Calu3 (cell line): ENCODE measurements at regions not wholly inside any gene's neighbourhood (a gene's known extent, or its start where the extent isn't known, plus 50 kb on each side); places are given as distances from the start of the nearest gene placed in this dataset.

Source experiments
- BruUV-seq: library from RNA; stranded (reverse); fragments of 400-500 nt; replicated peaks from 2 replicates; lab custom pipeline; 2021; lab: Mats Ljungman, UMichigan
- CTCF ChIA-PET: fragments of 300-600 bp; sonication (Branson Sonifier 250); formaldehyde crosslinking; loops from one replicate; lab custom pipeline; 2022; ENCODE audit warnings: antibody characterized with exemption; lab: Charles Lee
- DNase-seq: peaks from one replicate; pipeline ENCODE4 v3.0.0; 2022
- H3K27ac Mint-ChIP-seq: one replicate; pipeline ENCODE4 v1.8.0; 2022; ENCODE audit warnings: mixed read lengths; ENCODE audit not compliant: unreplicated experiment
- H3K27me3 Mint-ChIP-seq: one replicate; pipeline ENCODE4 v1.8.0; 2022; ENCODE audit warnings: mixed read lengths; ENCODE audit not compliant: unreplicated experiment
- H3K36me3 Mint-ChIP-seq: one replicate; pipeline ENCODE4 v1.8.0; 2022; ENCODE audit warnings: mild to moderate bottlenecking, moderate library complexity, mixed read lengths; ENCODE audit not compliant: insufficient read depth, unreplicated experiment
- H3K4me1 Mint-ChIP-seq: one replicate; pipeline ENCODE4 v1.8.0; 2022; ENCODE audit warnings: mild to moderate bottlenecking, low read depth, mixed read lengths; ENCODE audit not compliant: unreplicated experiment
- H3K4me3 Mint-ChIP-seq: one replicate; pipeline ENCODE4 v1.8.0; 2022; ENCODE audit warnings: mild to moderate bottlenecking, low read depth, moderate library complexity, mixed read lengths; ENCODE audit not compliant: unreplicated experiment
- H3K9me3 Mint-ChIP-seq: one replicate; pipeline ENCODE4 v1.8.0; 2022; ENCODE audit warnings: low read depth, mixed read lengths; ENCODE audit not compliant: unreplicated experiment
- intact Hi-C: fragments of 100-400 bp; cut with micrococcal nuclease; formaldehyde crosslinking; loops from one replicate; pipeline ENCODE4 v1.10.0; 2022; ENCODE audit not compliant: unreplicated experiment
- TF ChIP-seq, protein P1 (sequence below): fragments of 200-600 bp; IDR thresholded peaks from one replicate; pipeline ENCODE4 v1.8.0; 2022; ENCODE audit warnings: antibody characterized with exemption; ENCODE audit not compliant: unreplicated experiment

DNA sequence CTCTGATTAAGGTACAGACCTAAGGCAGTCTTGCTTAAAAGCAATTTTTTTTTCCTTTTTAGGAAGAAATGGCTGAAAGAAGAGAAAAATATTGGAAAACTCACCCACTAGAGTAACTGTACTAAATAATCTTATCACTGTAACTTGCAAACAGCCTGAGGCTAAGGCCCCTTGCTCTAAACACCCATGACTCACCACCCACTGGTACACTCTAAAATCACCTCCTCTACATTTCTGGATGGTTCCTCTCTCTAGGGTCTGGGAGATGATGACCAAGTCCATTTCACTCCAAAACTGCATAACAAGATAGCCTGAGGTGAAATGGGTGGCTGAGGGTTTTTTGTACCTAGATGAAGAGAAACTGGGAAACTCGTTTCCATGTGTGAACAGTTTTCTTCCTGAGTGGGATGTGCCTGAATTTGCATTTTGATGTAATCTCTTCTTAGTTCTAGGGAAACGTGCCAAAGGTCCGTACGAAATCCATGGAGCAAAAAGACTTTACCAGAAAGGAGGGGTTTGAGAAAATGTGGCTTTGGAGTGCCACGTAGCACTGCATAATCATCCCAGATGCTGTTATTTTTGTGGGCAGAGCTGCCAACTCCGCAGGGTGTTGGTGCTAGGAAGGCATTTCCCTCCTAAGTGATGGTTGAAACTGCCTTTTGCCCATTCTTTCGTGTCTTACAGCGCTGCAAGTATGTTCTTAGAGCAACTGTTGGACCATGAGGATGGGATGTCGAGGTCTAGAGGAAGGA is 113.5 kb upstream of the C10orf90 start:
- DNase-seq = no peak
- Mint-ChIP-seq H3K9me3 (no peaks in the 10 kb centered on the region), H3K36me3 (no peaks in the 10 kb centered on the region), H3K4me1 (no peaks in the 10 kb centered on the region), H3K27ac (no peak overlapping the region), H3K27me3 (peaks cover 15% of the 10 kb centered on the region), H3K4me3 (no peak overlapping the region)
- intact Hi-C loops = no loop called here
- BruUV-seq = no TSS peak
- CTCF ChIA-PET = no interaction called here
- TF ChIP-seq, protein P1, sequence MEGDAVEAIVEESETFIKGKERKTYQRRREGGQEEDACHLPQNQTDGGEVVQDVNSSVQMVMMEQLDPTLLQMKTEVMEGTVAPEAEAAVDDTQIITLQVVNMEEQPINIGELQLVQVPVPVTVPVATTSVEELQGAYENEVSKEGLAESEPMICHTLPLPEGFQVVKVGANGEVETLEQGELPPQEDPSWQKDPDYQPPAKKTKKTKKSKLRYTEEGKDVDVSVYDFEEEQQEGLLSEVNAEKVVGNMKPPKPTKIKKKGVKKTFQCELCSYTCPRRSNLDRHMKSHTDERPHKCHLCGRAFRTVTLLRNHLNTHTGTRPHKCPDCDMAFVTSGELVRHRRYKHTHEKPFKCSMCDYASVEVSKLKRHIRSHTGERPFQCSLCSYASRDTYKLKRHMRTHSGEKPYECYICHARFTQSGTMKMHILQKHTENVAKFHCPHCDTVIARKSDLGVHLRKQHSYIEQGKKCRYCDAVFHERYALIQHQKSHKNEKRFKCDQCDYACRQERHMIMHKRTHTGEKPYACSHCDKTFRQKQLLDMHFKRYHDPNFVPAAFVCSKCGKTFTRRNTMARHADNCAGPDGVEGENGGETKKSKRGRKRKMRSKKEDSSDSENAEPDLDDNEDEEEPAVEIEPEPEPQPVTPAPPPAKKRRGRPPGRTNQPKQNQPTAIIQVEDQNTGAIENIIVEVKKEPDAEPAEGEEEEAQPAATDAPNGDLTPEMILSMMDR = no peak

DNA sequence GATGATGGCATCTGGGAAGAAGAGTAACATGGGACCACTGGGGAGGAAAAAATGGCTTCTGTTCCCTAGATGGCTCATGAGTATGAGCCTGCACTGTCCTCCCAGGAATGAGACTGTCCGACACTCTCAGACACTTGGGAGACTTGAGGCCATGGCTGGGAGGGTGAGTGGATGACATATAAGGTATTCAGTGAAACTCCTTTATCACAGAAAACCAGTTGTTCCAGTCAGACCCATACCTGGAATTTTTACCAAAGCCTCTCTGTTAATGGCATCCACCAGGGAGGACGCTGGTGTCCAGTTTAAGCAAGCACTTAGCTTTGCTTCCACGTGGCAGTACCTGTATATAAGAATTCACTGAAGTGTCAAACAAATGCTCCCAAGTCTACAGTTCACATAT is 116.7 kb upstream of the C10orf90 start:
- DNase-seq = no peak
- intact Hi-C loops = no loop called here
- Mint-ChIP-seq H3K36me3 (no peaks in the 10 kb centered on the region), H3K4me3 (no peak overlapping the region), H3K27me3 (peaks cover 15% of the 10 kb centered on the region), H3K9me3 (peaks cover 2% of the 10 kb centered on the region), H3K4me1 (no peaks in the 10 kb centered on the region), H3K27ac (no peak overlapping the region)
- no TSS peak for BruUV-seq
- TF ChIP-seq, protein P1 = no peak
- CTCF ChIA-PET = no interaction called here

DNA sequence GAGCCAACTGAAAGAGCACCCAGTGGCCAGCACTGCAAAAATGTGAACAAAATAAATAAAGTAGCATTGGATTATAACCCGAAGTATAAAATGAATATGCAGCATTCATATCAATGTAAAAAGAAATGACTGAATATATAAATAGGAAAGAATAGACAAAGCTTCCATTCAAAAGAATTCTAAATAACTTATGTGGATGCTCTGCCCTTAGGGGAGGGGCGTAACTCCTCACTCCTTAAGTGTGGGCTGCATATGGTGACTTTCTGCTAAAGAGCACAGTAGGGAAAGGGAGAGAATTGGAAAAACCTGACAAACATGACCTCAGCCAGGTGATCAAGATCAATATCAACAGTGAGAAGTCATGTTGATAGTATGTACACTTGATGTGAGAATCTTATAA is 109.9 kb upstream of the DOCK1 start:
- Mint-ChIP-seq H3K36me3 (no peaks in the 10 kb centered on the region), H3K27me3 (no peaks in the 10 kb centered on the region), H3K9me3 (no peaks in the 10 kb centered on the region), H3K27ac (no peak overlapping the region), H3K4me3 (no peak overlapping the region), H3K4me1 (no peaks in the 10 kb centered on the region)
- intact Hi-C loops = no loop called here
- CTCF ChIA-PET = no interaction called here
- no TSS peak for BruUV-seq
- DNase-seq = no peak
- TF ChIP-seq, protein P1 = no peak

DNA sequence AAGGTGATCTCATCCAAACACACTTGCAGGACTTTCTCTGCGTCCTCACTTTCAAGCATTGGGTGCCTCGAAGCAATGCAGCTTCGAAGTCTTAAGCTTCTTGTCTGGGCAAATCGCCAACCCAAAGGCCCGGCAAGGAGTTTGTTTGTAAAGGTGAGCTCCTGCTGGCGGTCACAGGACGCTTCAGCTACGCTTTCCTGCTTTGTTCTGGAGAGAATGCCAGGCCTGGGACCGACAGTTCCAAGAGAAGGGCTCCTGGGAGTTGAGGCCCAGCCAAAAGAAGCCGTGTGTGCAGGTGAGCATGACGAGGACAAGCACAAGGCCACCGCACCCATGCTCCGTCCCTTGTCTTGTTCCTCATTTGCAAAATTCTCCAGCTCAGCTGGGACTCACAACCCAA is 106.6 kb upstream of the DOCK1 start:
- no peak for DNase-seq
- no TSS peak for BruUV-seq
- no peaks in the 10 kb centered on the region for H3K36me3 Mint-ChIP-seq

More for the DNA sequence above, 106.6 kb upstream of the DOCK1 start:
- CTCF ChIA-PET = no interaction called here
- Mint-ChIP-seq H3K4me3 (no peak overlapping the region), H3K9me3 (no peaks in the 10 kb centered on the region), H3K4me1 (no peaks in the 10 kb centered on the region), H3K27me3 (no peaks in the 10 kb centered on the region), H3K27ac (no peak overlapping the region)
- TF ChIP-seq, protein P1 = no peak
- intact Hi-C loops = no loop called here
